ENCODE measurements at regions not wholly inside any gene's neighbourhood (a gene's known extent, or its start where the extent isn't known, plus 50 kb on each side); places are given as distances from the start of the nearest gene placed in this dataset.

DNA sequence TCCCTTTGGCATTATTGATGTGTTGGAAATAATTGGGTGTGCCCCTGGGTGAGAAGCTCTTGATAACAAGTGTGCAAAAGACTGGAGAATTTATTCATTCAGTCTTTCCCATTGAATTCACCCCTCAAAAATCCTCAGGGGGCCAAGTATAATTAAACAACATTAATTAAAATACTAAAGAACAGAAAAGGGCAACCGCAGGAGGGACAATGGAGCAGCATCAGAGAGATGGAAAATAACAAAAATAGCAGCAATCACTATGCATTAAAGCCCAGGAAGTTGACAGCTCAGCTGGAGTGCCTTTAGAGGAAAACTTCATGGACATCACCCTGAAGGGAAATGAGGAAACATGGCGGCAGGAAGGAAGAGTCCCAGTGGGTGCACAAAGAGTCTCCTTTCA, 227.6 kb downstream of the MINAR1 start:
- Histone ChIP-seq H3K36me3 (ENCODE audit: control insufficient read depth in 2 of 2, extremely low read depth in 1 of 2, insufficient read depth in 1 of 2, low read length in 1 of 2) (no peaks in the 10 kb centered on the region), H3K4me1 (ENCODE audit: control insufficient read depth in 1 of 2, extremely low read depth in 1 of 2, insufficient read depth in 2 of 2, low read length in 2 of 2) (no peaks in the 10 kb centered on the region), H3K27ac (ENCODE audit: low read length) (no peak overlapping the region), H3K9me3 (no peaks in the 10 kb centered on the region), H3K4me3 (ENCODE audit: control insufficient read depth in 1 of 2, extremely low read depth in 1 of 2, low read length in 1 of 2) (no peak overlapping the region), H3K27me3 (replicated peaks in 1 of 2; ENCODE audit: control insufficient read depth in 2 of 2, extremely low read depth in 1 of 2, insufficient read depth in 2 of 2, low read length in 1 of 2) (peaks cover 0 to 8% of the 10 kb centered on the region in 2 experiments)
- ChIA-PET CTCF (no interaction called here), POLR2A (no interaction called here)
- WGBS (ENCODE audit: insufficient coverage), result 92% methylated on average over 2 of the region's 2 CpGs
- Mint-ChIP-seq H3K36me3 (no peaks in the 10 kb centered on the region), H3K27ac (no peak overlapping the region), H3K4me1 (no peaks in the 10 kb centered on the region), H3K27me3 (peaks cover 29 to 51% of the 10 kb centered on the region in 2 donors), H3K4me3 (no peak overlapping the region), H3K9me3 (peaks cover 0 to 9% (median 0%) of the 10 kb centered on the region in 3 donors)
- ATAC-seq (replicated peaks in 1 of 4) (no peak), DNase-seq (no peak)

DNA sequence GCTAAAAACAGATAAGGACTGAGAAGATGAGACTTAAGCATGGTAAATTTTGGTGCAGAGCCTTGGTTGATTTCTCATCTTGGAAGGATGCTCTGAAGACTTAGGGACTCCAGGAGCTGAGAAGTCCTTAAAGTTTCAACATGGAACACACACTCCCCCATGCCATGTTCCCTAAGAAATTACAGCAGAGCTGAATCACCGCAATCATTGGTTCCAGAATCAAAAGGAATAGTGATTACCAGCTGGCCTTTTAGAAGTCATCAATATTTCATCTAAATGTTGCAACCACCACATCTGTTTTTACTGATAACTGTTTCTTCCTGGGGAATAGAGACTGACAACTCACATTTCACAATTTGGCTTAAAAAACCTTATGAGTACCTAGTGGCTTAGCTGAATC, 229.3 kb downstream of the MINAR1 start:
- Mint-ChIP-seq H3K4me1 (no peaks in the 10 kb centered on the region), H3K9me3 (peaks cover 0 to 9% (median 0%) of the 10 kb centered on the region in 3 donors), H3K4me3 (no peak overlapping the region), H3K36me3 (no peaks in the 10 kb centered on the region), H3K27ac (no peak overlapping the region), H3K27me3 (peaks cover 20 to 43% of the 10 kb centered on the region in 2 donors)
- DNase-seq (no peak), ATAC-seq (replicated peaks in 1 of 4) (no peak)
- peaks cover 0 to 2% of the 10 kb centered on the region in 2 experiments for H3K27me3 ChIP-seq (replicated peaks in 1 of 2; ENCODE audit: control insufficient read depth in 2 of 2, extremely low read depth in 1 of 2, insufficient read depth in 2 of 2, low read length in 1 of 2)
- no peaks in the 10 kb centered on the region for H3K9me3 ChIP-seq
- H3K4me1 ChIP-seq (ENCODE audit: control insufficient read depth in 1 of 2, extremely low read depth in 1 of 2, insufficient read depth in 2 of 2, low read length in 2 of 2), result no peaks in the 10 kb centered on the region
- no peaks in the 10 kb centered on the region for H3K36me3 ChIP-seq (ENCODE audit: control insufficient read depth in 2 of 2, extremely low read depth in 1 of 2, insufficient read depth in 1 of 2, low read length in 1 of 2)
- ChIA-PET POLR2A (no interaction called here), CTCF (no interaction called here)
- no peak overlapping the region for H3K27ac ChIP-seq (ENCODE audit: low read length)
- 60% methylated on average over 1 of the region's 1 CpG for WGBS (ENCODE audit: insufficient coverage)
- H3K4me3 ChIP-seq (ENCODE audit: control insufficient read depth in 1 of 2, extremely low read depth in 1 of 2, low read length in 1 of 2), result no peak overlapping the region

DNA sequence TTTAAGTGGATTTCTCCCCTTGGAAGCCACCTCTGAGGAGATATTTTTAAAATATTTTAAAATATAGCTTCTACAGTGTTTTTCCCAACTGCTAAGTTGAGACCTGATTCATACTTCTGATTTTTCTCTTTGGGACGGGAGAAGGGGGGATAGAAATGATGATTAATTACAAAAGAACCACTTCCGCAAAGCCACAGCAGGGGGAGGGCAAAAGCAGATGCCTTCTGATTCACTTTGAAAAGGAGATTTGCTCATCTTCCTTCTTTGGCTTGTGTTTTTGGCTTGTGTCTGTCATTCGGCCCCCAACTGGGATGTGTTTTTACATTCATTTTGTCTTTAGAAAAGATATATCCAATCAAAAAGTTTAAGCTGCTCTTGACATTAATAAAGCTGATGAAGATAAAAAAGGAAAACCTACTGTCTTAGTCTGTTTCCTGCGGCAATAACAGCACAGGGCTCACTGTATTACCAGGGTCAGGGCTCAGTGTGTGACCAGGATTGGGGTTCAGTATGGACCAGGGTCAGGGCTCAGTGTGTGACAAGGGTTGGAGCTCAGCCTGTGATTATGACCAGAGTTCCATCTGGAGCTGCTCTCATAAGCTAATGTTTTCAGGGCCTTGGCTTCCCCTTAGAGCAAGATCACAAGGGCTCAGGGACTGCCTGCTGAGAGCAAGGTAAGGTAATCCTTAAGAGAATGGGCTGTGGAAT, 223.2 kb downstream of the MTHFS start:
- Histone ChIP-seq H3K27me3 (replicated peaks in 1 of 2; ENCODE audit: control insufficient read depth in 2 of 2, extremely low read depth in 1 of 2, insufficient read depth in 2 of 2, low read length in 1 of 2) (no peaks in the 10 kb centered on the region), H3K9me3 (no peaks in the 10 kb centered on the region), H3K27ac (ENCODE audit: low read length) (no peak overlapping the region), H3K36me3 (ENCODE audit: control insufficient read depth in 2 of 2, extremely low read depth in 1 of 2, insufficient read depth in 1 of 2, low read length in 1 of 2) (no peaks in the 10 kb centered on the region), H3K4me3 (ENCODE audit: control insufficient read depth in 1 of 2, extremely low read depth in 1 of 2, low read length in 1 of 2) (no peak overlapping the region), H3K4me1 (ENCODE audit: control insufficient read depth in 1 of 2, extremely low read depth in 1 of 2, insufficient read depth in 2 of 2, low read length in 2 of 2) (no peaks in the 10 kb centered on the region)
- Mint-ChIP-seq H3K36me3 (no peaks in the 10 kb centered on the region), H3K27ac (no peak overlapping the region), H3K9me3 (peaks cover 0 to 3% (median 0%) of the 10 kb centered on the region in 3 donors), H3K4me1 (no peaks in the 10 kb centered on the region), H3K27me3 (peaks cover 23 to 38% of the 10 kb centered on the region in 2 donors), H3K4me3 (no peak overlapping the region)
- CTCF ChIA-PET, result no interaction called here
- POLR2A ChIA-PET, result no interaction called here
- no peak for DNase-seq
- WGBS (ENCODE audit: insufficient coverage), result 11% methylated on average over 2 of the region's 4 CpGs
- ATAC-seq (replicated peaks in 1 of 4), result no peak

DNA sequence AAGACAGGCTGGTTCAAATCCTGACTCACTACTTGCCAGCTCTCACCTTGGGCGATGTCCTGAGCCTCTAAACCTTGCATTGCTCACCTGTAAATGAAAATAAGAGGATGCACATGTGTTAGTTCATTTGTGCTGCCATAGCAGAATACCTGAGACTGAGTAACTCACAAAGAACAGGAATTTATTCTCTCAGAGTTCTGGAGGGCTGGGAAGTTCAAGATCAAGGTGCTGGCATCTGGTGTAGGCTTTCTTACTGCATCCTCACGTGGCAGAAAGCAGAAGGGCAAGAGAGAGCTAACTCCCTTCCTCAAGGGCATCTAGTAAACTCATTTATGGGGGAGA, 222.7 kb downstream of the MTHFS start:
- WGBS (ENCODE audit: insufficient coverage), result no CpG with 5 or more reads among the region's 2 CpGs
- H3K4me1 Mint-ChIP-seq, result no peaks in the 10 kb centered on the region
- CTCF ChIA-PET, result no interaction called here

DNA sequence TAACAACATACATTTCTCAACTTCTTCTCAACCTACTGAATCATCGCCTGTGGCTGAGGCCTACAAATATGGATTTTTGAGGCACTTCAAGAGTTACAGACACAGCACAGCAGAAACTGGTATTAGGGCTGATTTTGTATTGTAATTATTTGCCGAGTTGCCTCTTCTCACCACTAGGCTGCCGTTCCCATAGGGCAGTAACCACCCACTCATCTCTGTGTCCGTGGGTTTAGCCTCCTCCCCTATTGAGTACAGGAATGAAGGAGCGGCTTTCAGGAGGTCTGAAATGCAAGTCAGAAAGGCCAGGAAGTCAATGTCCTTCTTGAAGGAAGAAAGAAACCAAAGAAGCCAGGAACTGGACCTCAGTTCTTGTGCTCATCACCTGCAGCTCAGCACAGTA, 220.8 kb downstream of the MTHFS start:
- no peak for DNase-seq
- WGBS (ENCODE audit: insufficient coverage), result no CpG with 5 or more reads among the region's 5 CpGs
- ChIA-PET CTCF (no interaction called here), POLR2A (no interaction called here)
- ATAC-seq (replicated peaks in 1 of 4), result no peak
- Mint-ChIP-seq H3K4me1 (no peaks in the 10 kb centered on the region), H3K4me3 (no peak overlapping the region), H3K36me3 (no peaks in the 10 kb centered on the region), H3K27me3 (peaks cover 26 to 41% of the 10 kb centered on the region in 2 donors), H3K27ac (no peak overlapping the region), H3K9me3 (peaks cover 0 to 3% (median 0%) of the 10 kb centered on the region in 3 donors)
- Histone ChIP-seq H3K36me3 (ENCODE audit: control insufficient read depth in 2 of 2, extremely low read depth in 1 of 2, insufficient read depth in 1 of 2, low read length in 1 of 2) (no peaks in the 10 kb centered on the region), H3K9me3 (no peaks in the 10 kb centered on the region), H3K27me3 (replicated peaks in 1 of 2; ENCODE audit: control insufficient read depth in 2 of 2, extremely low read depth in 1 of 2, insufficient read depth in 2 of 2, low read length in 1 of 2) (no peaks in the 10 kb centered on the region), H3K27ac (ENCODE audit: low read length) (no peak overlapping the region), H3K4me3 (ENCODE audit: control insufficient read depth in 1 of 2, extremely low read depth in 1 of 2, low read length in 1 of 2) (no peak overlapping the region), H3K4me1 (ENCODE audit: control insufficient read depth in 1 of 2, extremely low read depth in 1 of 2, insufficient read depth in 2 of 2, low read length in 2 of 2) (no peaks in the 10 kb centered on the region)

More for the DNA sequence above, 222.7 kb downstream of the MTHFS start:
- POLR2A ChIA-PET, result no interaction called here
- H3K4me3 ChIP-seq (ENCODE audit: control insufficient read depth in 1 of 2, extremely low read depth in 1 of 2, low read length in 1 of 2), result no peak overlapping the region
- no peaks in the 10 kb centered on the region for H3K9me3 ChIP-seq
- no peaks in the 10 kb centered on the region for H3K36me3 Mint-ChIP-seq
- no peak overlapping the region for H3K27ac ChIP-seq (ENCODE audit: low read length)
- H3K36me3 ChIP-seq (ENCODE audit: control insufficient read depth in 2 of 2, extremely low read depth in 1 of 2, insufficient read depth in 1 of 2, low read length in 1 of 2), result no peaks in the 10 kb centered on the region
- H3K4me1 ChIP-seq (ENCODE audit: control insufficient read depth in 1 of 2, extremely low read depth in 1 of 2, insufficient read depth in 2 of 2, low read length in 2 of 2), result no peaks in the 10 kb centered on the region
- no peak for DNase-seq
- H3K27ac Mint-ChIP-seq, result no peak overlapping the region
- no peaks in the 10 kb centered on the region for H3K27me3 ChIP-seq (replicated peaks in 1 of 2; ENCODE audit: control insufficient read depth in 2 of 2, extremely low read depth in 1 of 2, insufficient read depth in 2 of 2, low read length in 1 of 2)
- peaks cover 0 to 3% (median 0%) of the 10 kb centered on the region in 3 donors for H3K9me3 Mint-ChIP-seq
- no peak for ATAC-seq (replicated peaks in 1 of 4)
- peaks cover 23 to 38% of the 10 kb centered on the region in 2 donors for H3K27me3 Mint-ChIP-seq
- no peak overlapping the region for H3K4me3 Mint-ChIP-seq

DNA sequence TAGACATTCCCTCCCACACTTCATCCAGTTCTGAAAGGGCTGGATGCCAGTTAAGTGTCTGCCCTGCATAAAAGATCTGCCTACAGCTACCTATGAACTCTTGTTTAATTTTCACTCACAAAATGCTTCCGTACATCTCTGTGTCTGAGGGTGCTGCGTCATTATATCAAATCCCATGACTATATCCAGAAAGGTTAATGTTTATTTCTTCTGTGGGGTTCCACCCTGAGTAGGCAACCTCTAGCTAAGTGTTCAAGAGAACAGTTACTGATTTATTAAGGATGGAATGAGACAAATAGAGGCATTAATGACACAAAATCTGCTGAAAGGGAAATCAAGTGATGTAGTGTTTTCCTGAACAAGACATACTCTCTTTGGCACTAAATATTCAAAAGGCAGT, 220.2 kb downstream of the MTHFS start:
- no peaks in the 10 kb centered on the region for H3K4me1 ChIP-seq (ENCODE audit: control insufficient read depth in 1 of 2, extremely low read depth in 1 of 2, insufficient read depth in 2 of 2, low read length in 2 of 2)
- no peaks in the 10 kb centered on the region for H3K9me3 ChIP-seq
- Mint-ChIP-seq H3K27ac (no peak overlapping the region), H3K9me3 (peaks cover 0 to 3% (median 0%) of the 10 kb centered on the region in 3 donors), H3K4me3 (no peak overlapping the region), H3K27me3 (peaks cover 26 to 40% of the 10 kb centered on the region in 2 donors), H3K4me1 (no peaks in the 10 kb centered on the region), H3K36me3 (no peaks in the 10 kb centered on the region)
- H3K27me3 ChIP-seq (replicated peaks in 1 of 2; ENCODE audit: control insufficient read depth in 2 of 2, extremely low read depth in 1 of 2, insufficient read depth in 2 of 2, low read length in 1 of 2), result no peaks in the 10 kb centered on the region
- CTCF ChIA-PET, result no interaction called here
- no peak overlapping the region for H3K4me3 ChIP-seq (ENCODE audit: control insufficient read depth in 1 of 2, extremely low read depth in 1 of 2, low read length in 1 of 2)
- POLR2A ChIA-PET, result no interaction called here
- DNase-seq, result no peak
- no peak overlapping the region for H3K27ac ChIP-seq (ENCODE audit: low read length)
- no CpG with 5 or more reads among the region's 2 CpGs for WGBS (ENCODE audit: insufficient coverage)
- no peaks in the 10 kb centered on the region for H3K36me3 ChIP-seq (ENCODE audit: control insufficient read depth in 2 of 2, extremely low read depth in 1 of 2, insufficient read depth in 1 of 2, low read length in 1 of 2)
- no peak for ATAC-seq (replicated peaks in 1 of 4)

DNA sequence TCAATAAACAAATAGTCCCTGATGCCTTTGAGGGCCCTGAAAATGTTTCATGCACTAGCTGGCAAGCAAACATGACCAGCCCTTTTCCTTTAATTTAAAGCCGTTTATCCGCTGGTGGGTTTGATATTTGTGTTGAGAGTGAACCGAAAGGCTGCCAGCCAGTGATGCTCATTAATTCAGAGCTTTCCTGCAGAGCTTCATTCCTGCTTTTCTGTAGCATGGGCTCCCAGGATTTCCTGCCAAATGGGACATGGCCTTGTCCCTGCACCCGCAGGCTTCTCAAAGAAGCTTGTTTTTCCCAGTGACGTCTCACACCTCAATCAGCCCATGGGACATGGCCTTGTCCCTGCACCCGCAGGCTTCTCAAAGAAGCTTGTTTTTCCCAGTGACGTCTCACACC, 219.6 kb downstream of the MTHFS start:
- H3K27me3 ChIP-seq (replicated peaks in 1 of 2; ENCODE audit: control insufficient read depth in 2 of 2, extremely low read depth in 1 of 2, insufficient read depth in 2 of 2, low read length in 1 of 2), result peaks cover 0 to 4% of the 10 kb centered on the region in 2 experiments
- 27% methylated on average over 2 of the region's 7 CpGs for WGBS (ENCODE audit: insufficient coverage)
- H3K27me3 Mint-ChIP-seq, result peaks cover 32 to 41% of the 10 kb centered on the region in 2 donors
- ChIA-PET CTCF (no interaction called here), POLR2A (no interaction called here)
- H3K4me3 Mint-ChIP-seq, result no peak overlapping the region
- H3K27ac ChIP-seq (ENCODE audit: low read length), result no peak overlapping the region
- H3K4me1 ChIP-seq (ENCODE audit: control insufficient read depth in 1 of 2, extremely low read depth in 1 of 2, insufficient read depth in 2 of 2, low read length in 2 of 2), result no peaks in the 10 kb centered on the region
- H3K4me1 Mint-ChIP-seq, result no peaks in the 10 kb centered on the region
- no peak overlapping the region for H3K27ac Mint-ChIP-seq
- DNase-seq, result no peak
- peaks cover 0 to 3% (median 0%) of the 10 kb centered on the region in 3 donors for H3K9me3 Mint-ChIP-seq
- H3K36me3 ChIP-seq (ENCODE audit: control insufficient read depth in 2 of 2, extremely low read depth in 1 of 2, insufficient read depth in 1 of 2, low read length in 1 of 2), result no peaks in the 10 kb centered on the region
- ATAC-seq (replicated peaks in 1 of 4), result no peak
- no peaks in the 10 kb centered on the region for H3K36me3 Mint-ChIP-seq
- H3K4me3 ChIP-seq (ENCODE audit: control insufficient read depth in 1 of 2, extremely low read depth in 1 of 2, low read length in 1 of 2), result no peak overlapping the region
- H3K9me3 ChIP-seq, result no peaks in the 10 kb centered on the region

Measured in T-cell (primary cell).